Natural killer cell (primary cell): ENCODE measurements at regions not wholly inside any gene's neighbourhood (a gene's known extent, or its start where the extent isn't known, plus 50 kb on each side); places are given as distances from the start of the nearest gene placed in this dataset.

Experiments used
- ATAC-seq, 3 donors: fragments of 150-1000 bp in 2 of 3; fragments of 200-7000 bp in 1 of 3; cut with Tn5 transposase; 1 replicate in 1 of 3; 2 replicates in 2 of 3; pipeline ENCODE4 v1.10.0; 2021; ENCODE audit warnings: mild to moderate bottlenecking in 2 of 3, moderate library complexity in 2 of 3
- DNase-seq, 2 donors: peaks; one replicate each; pipeline versions ENCODE4 v3.0.0 to v3.0.0-alpha.2; 2013 to 2021; ENCODE audit warnings: mixed read lengths in 1 of 2
- H3K27ac ChIP-seq: one replicate; pipeline ENCODE4 v1.5.1; 2013; ENCODE audit warnings: mild to moderate bottlenecking, low read length
- H3K27me3 ChIP-seq: one replicate; pipeline ENCODE4 v1.6.1; 2013; ENCODE audit warnings: low read length; ENCODE audit not compliant: control insufficient read depth, insufficient read depth
- H3K36me3 ChIP-seq: one replicate; pipeline ENCODE4 v1.6.1; 2013; ENCODE audit warnings: low read length; ENCODE audit not compliant: control insufficient read depth, insufficient read depth
- H3K4me1 ChIP-seq: one replicate; pipeline ENCODE4 v1.6.1; 2013; ENCODE audit warnings: low read length; ENCODE audit not compliant: control insufficient read depth, insufficient read depth
- H3K4me3 ChIP-seq: one replicate; pipeline ENCODE4 v1.5.1; 2013; ENCODE audit warnings: low read length
- H3K9me3 ChIP-seq: one replicate; pipeline ENCODE4 v1.6.1; 2013; ENCODE audit warnings: low read length; ENCODE audit not compliant: control insufficient read depth, insufficient read depth
- H3K27ac Mint-ChIP-seq, 2 donors: one replicate each; pipeline ENCODE4 v1.8.0; 2022; ENCODE audit warnings: mild to moderate bottlenecking in 2 of 2, mixed read lengths in 2 of 2, moderate library complexity in 1 of 2
- H3K27me3 Mint-ChIP-seq, 2 donors: one replicate each; pipeline ENCODE4 v1.8.0; 2022; ENCODE audit warnings: low read depth in 2 of 2, mixed read lengths in 2 of 2
- H3K36me3 Mint-ChIP-seq: one replicate; pipeline ENCODE4 v1.8.0; 2022; ENCODE audit warnings: mixed read lengths
- H3K4me1 Mint-ChIP-seq, 2 donors: one replicate each; pipeline ENCODE4 v1.8.0; 2022; ENCODE audit warnings: mixed read lengths in 2 of 2
- H3K4me3 Mint-ChIP-seq: one replicate; pipeline ENCODE4 v1.8.0; 2022; ENCODE audit warnings: mild to moderate bottlenecking, moderate library complexity, mixed read lengths
- H3K9me3 Mint-ChIP-seq, 2 donors: one replicate each; pipeline ENCODE4 v1.8.0; 2022; ENCODE audit warnings: mixed read lengths in 2 of 2
- CTCF ChIP-seq: fragments of 200-600 bp; IDR thresholded peaks from one replicate; pipeline ENCODE4 v1.8.0; 2022; ENCODE audit warnings: antibody characterized with exemption
- WGBS: methylation state at CpG from one replicate; pipeline ENCODE4 v1.1.7; 2013; ENCODE audit warnings: missing lambda C conversion rate; ENCODE audit not compliant: insufficient coverage; 5-methylcytosine and 5-hydroxymethylcytosine counted together
- intact Hi-C: fragments of 100-400 bp; cut with micrococcal nuclease; formaldehyde crosslinking; loops from one replicate; pipeline ENCODE4 v1.14.2; 2022

- Histone ChIP-seq H3K4me3 (no peak overlapping the region), H3K9me3 (no peaks in the 10 kb centered on the region), H3K4me1 (peaks cover 3% of the 10 kb centered on the region), H3K27me3 (no peaks in the 10 kb centered on the region), H3K27ac (no peak overlapping the region), H3K36me3 (no peaks in the 10 kb centered on the region)
- intact Hi-C loops = no loop called here
- DNase-seq (no peak), ATAC-seq (no peak)
- H3K36me3 Mint-ChIP-seq = no peaks in the 10 kb centered on the region
- H3K4me3 Mint-ChIP-seq = no peak overlapping the region
- TF ChIP-seq CTCF = no peak
- no peaks in the 10 kb centered on the region for H3K9me3 Mint-ChIP-seq
- WGBS = 91% methylated on average over 6 of the region's 6 CpGs
- no peak overlapping the region for H3K27ac Mint-ChIP-seq
- no peaks in the 10 kb centered on the region for H3K4me1 Mint-ChIP-seq
- peaks cover 3 to 7% of the 10 kb centered on the region in 2 donors for H3K27me3 Mint-ChIP-seq
These were observed 210.4 kb downstream of the ALDH8A1 start for GRCh38 chr6:134739299-134740026.

- H3K4me3 ChIP-seq = no peak overlapping the region
- DNase-seq (no peak), ATAC-seq (no peak)
- H3K4me3 Mint-ChIP-seq = no peak overlapping the region
- H3K9me3 Mint-ChIP-seq = no peaks in the 10 kb centered on the region
- peaks cover 2% of the 10 kb centered on the region for H3K27me3 ChIP-seq
- H3K4me1 Mint-ChIP-seq = no peaks in the 10 kb centered on the region
- no peak overlapping the region for H3K27ac Mint-ChIP-seq
- H3K27me3 Mint-ChIP-seq = no peaks in the 10 kb centered on the region
- H3K27ac ChIP-seq = no peak overlapping the region
- no peaks in the 10 kb centered on the region for H3K36me3 Mint-ChIP-seq
- H3K4me1 ChIP-seq = peaks cover 3% of the 10 kb centered on the region
- intact Hi-C loops = no loop called here
- H3K9me3 ChIP-seq = no peaks in the 10 kb centered on the region
- WGBS = 60% methylated on average over 1 of the region's 1 CpG
- no peak for TF ChIP-seq CTCF
- no peaks in the 10 kb centered on the region for H3K36me3 ChIP-seq
These were observed 211.6 kb downstream of the ALDH8A1 start for GRCh38 chr6:134738211-134738885.

GRCh38 chr6:134735461-134735860, 214.4 kb downstream of the ALDH8A1 start:
- DNase-seq (no peak), ATAC-seq (no peak)
- no peak for TF ChIP-seq CTCF
- H3K9me3 Mint-ChIP-seq = no peaks in the 10 kb centered on the region
- H3K27me3 ChIP-seq = peaks cover 2% of the 10 kb centered on the region
- no peaks in the 10 kb centered on the region for H3K9me3 ChIP-seq
- no peak overlapping the region for H3K4me3 ChIP-seq
- H3K27ac ChIP-seq = no peak overlapping the region
- no peaks in the 10 kb centered on the region for H3K4me1 ChIP-seq
- no peak overlapping the region for H3K27ac Mint-ChIP-seq
- H3K4me3 Mint-ChIP-seq = no peak overlapping the region
- H3K36me3 Mint-ChIP-seq = no peaks in the 10 kb centered on the region
- H3K27me3 Mint-ChIP-seq = no peaks in the 10 kb centered on the region
- intact Hi-C loops = no loop called here
- no peaks in the 10 kb centered on the region for H3K36me3 ChIP-seq
- no peaks in the 10 kb centered on the region for H3K4me1 Mint-ChIP-seq
